ENCODE measurements at regions not wholly inside any gene's neighbourhood (a gene's known extent, or its start where the extent isn't known, plus 50 kb on each side); places are given as distances from the start of the nearest gene placed in this dataset.

DNA sequence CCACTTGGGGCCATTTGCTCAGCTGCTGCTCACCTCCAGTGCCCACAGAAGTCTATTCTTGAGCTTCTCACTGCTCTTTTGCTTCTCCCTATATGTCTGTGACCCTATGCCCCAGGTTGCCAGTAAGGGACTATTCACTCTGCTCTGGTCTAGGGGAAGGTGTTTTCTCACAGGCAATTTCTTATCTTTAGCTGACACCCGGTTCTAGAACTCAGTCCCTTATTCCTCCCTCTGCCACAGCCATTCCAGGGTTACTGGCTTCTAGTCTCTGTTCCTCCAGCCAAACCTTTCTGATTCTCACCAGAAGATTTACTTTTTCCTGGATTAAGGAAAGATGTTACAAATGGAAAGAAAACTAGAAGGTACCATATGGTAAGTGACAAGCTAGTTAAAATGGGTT, 574.0 kb downstream of the NTRK3 start:
- TF ChIP-seq POLR2A (IDR thresholded peaks at IDR 0.05; ENCODE audit: low read length), result no peak
- TF ChIP-seq GATA1 (IDR thresholded peaks at IDR 0.05; ENCODE audit: low read depth, low read length), result no peak
